ENCODE measurements at regions not wholly inside any gene's neighbourhood (a gene's known extent, or its start where the extent isn't known, plus 50 kb on each side); places are given as distances from the start of the nearest gene placed in this dataset.

GRCh38 chr3:177778633-177779032, 581.4 kb upstream of the TBL1XR1 start:
- no peak overlapping the region for H2AK5ac ChIP-seq (ENCODE audit: low read depth, low read length)
- no peaks in the 10 kb centered on the region for H3K9me3 ChIP-seq (ENCODE audit: insufficient read depth in 2 of 2, low read depth in 1 of 2, low read length in 1 of 2)
- H2BK120ac ChIP-seq (replicated peaks; ENCODE audit: low read depth, low read length): no peak overlapping the region
- no peak overlapping the region for H3K27ac ChIP-seq (ENCODE audit: low read depth, low read length)
- no peak overlapping the region for H3K18ac ChIP-seq (ENCODE audit: extremely low read depth, low read length)
- H2BK12ac ChIP-seq (ENCODE audit: low read depth, low read length): no peak overlapping the region
- no peaks in the 10 kb centered on the region for H3K27me3 ChIP-seq (replicated peaks in 1 of 4; ENCODE audit: control insufficient read depth in 3 of 4, extremely low read depth in 1 of 4, insufficient read depth in 3 of 4, low read length in 3 of 4)
- H3K36me3 ChIP-seq (ENCODE audit: control insufficient read depth in 2 of 4, insufficient read depth in 4 of 4, low read length in 3 of 4): no peaks in the 10 kb centered on the region
- no peak overlapping the region for H2BK5ac ChIP-seq (ENCODE audit: low read depth, low read length)
- no peak overlapping the region for H3K23ac ChIP-seq (ENCODE audit: insufficient read length)
- ChIA-PET POLR2A (ENCODE audit: partially characterized antibody) (no interaction called here), CTCF (ENCODE audit: partially characterized antibody) (interaction anchor here (0.6 to 2.3 kb wide), 10 partner anchors 9 to 491 kb away, joined by 3 to 8 read pairs (median 3); no protein-coding TSS in a partner anchor)
- no peak for TF ChIP-seq SP4 (IDR thresholded peaks at IDR 0.05; ENCODE audit: low read length)
- no peak for TF ChIP-seq JUND (IDR thresholded peaks at IDR 0.05; ENCODE audit: low read length)
- no peak for TF ChIP-seq ATF2 (IDR thresholded peaks at IDR 0.05; ENCODE audit: low read length)
- no peak for TF ChIP-seq JUN (IDR thresholded peaks at IDR 0.05; ENCODE audit: low read depth, low read length)
- TF ChIP-seq TCF12 (IDR thresholded peaks at IDR 0.05; ENCODE audit: low read depth, low read length): no peak
- no peak overlapping the region for H3K4me2 ChIP-seq (ENCODE audit: insufficient read depth in 1 of 2, low read depth in 2 of 2, low read length in 2 of 2)
- DNase-seq (ENCODE audit: low read depth in 1 of 2, low spot score in 2 of 2): no peak
- no peak overlapping the region for H2AFZ ChIP-seq (ENCODE audit: low read length)
- no peak overlapping the region for H2BK20ac ChIP-seq (ENCODE audit: low read length)
- H3K79me2 ChIP-seq (ENCODE audit: control insufficient read depth in 1 of 2, insufficient read depth in 2 of 2, low read length in 2 of 2): no peaks in the 10 kb centered on the region
- H3K4me1 ChIP-seq (replicated peaks in 1 of 4; ENCODE audit: control insufficient read depth in 3 of 4, insufficient read depth in 4 of 4, low read length in 3 of 4): peaks cover 0 to 3% (median 1%) of the 10 kb centered on the region in 4 experiments; a peak in 3 of 7 replicates
- H3K14ac ChIP-seq (ENCODE audit: insufficient read length): no peak overlapping the region
- no peak overlapping the region for H4K91ac ChIP-seq (replicated peaks; ENCODE audit: insufficient read length, low read length)
- no peak overlapping the region for H3K9ac ChIP-seq (replicated peaks in 1 of 4; ENCODE audit: extremely low read depth in 1 of 4, low read depth in 3 of 4, low read length in 3 of 4)
- H4K20me1 ChIP-seq (replicated peaks in 1 of 2; ENCODE audit: control insufficient read depth in 1 of 2, insufficient read depth in 2 of 2, low read length in 2 of 2): no peaks in the 10 kb centered on the region
- 93% methylated on average over 1 of the region's 1 CpG; no CpG with 5 or more reads in 1 of the 2 experiments for WGBS, 2 experiments (ENCODE audit: extremely low coverage in 1 of 2, insufficient coverage in 1 of 2, insufficient read length in 1 of 2, insufficient replicate concordance in 2 of 2, low coverage in 1 of 2, low lambda C conversion rate in 2 of 2, missing lambda C conversion rate in 1 of 2)
- H2BK15ac ChIP-seq (ENCODE audit: low read length): no peak overlapping the region
- no peak overlapping the region for H3K56ac ChIP-seq (replicated peaks; ENCODE audit: insufficient read length, low read depth, low read length)
- H3K79me1 ChIP-seq (ENCODE audit: low read depth, low read length): no peaks in the 10 kb centered on the region
- FAIRE-seq: no peak
- H4K5ac ChIP-seq (ENCODE audit: insufficient read length, low read depth, low read length): no peak overlapping the region
- H3K4ac ChIP-seq (replicated peaks; ENCODE audit: insufficient read length, low read depth, low read length): no peak overlapping the region
- H3K23me2 ChIP-seq (ENCODE audit: low read depth, low read length): no peaks in the 10 kb centered on the region
- H4K8ac ChIP-seq (ENCODE audit: extremely low read depth, insufficient read depth, low read length): no peak overlapping the region
- H3K4me3 ChIP-seq (ENCODE audit: extremely low read depth in 1 of 4, insufficient read depth in 2 of 4, low read depth in 3 of 4, low read length in 4 of 4): no peak overlapping the region
